ENCODE measurements at regions not wholly inside any gene's neighbourhood (a gene's known extent, or its start where the extent isn't known, plus 50 kb on each side); places are given as distances from the start of the nearest gene placed in this dataset.

- DNase-seq: no peak
Measured at GRCh38 chr6:149185799-149186357, 131.6 kb upstream of the TAB2 start.

- DNase-seq: no peak
Measured at GRCh38 chr6:149186873-149187272, 130.6 kb upstream of the TAB2 start.

GRCh38 chr6:149190224-149190831 is 127.2 kb upstream of the TAB2 start:
- DNase-seq: no peak

DNA sequence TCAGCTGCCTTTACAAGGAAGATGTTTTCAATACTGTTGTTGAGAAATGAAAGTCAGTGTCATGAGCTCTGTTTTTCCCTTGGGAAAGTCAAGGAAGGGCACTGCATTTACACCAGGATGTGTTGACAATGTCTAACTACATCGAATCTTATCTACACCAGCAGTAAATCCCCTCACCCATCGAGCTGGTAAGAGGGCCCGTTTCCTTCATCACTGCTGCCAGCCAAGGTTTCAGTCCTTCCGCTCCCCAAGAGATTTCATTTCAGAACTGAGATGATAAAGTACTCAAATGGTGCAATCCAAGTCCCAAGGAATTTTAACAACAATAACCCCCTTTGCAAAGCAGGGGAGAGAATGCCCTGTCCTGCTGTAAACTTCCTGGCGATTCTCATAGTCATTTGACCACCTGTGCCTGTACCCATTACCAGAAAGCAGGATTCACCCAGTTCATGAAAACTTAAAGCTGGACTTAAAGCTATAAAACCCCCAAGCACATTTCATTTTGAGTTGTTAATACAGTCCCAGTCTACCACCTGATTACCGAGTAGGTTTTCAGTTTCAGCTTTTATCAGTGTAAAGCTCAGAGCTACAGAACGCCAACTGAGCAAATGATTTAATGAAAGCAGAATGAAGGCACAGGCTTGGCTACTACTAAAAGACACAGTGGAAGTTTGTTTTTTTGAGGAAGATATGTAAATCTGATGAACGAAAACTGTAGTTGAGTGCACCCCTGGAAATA is 122.5 kb upstream of the TAB2 start:
- DNase-seq: no peak

DNA sequence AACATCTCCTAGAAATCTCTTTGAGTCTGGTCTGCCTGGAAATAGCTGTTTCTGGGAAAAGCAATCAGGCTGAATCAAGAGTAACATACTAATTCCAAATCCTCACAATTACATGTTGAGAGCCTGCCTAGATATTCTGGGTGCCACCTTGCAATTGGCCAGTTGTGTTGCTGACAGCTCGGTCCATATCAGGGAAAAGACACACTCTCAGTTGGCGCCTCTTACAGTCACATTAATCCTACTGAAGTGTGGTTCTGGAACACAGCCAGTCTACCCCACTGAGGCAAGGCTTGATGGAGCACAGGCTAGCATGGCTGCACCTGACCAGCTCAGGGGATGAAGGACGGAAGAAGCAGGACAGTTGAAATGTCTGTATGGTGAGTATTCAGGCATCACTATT is 121.4 kb upstream of the TAB2 start:
- no peak for DNase-seq

GRCh38 chr6:149197482-149197881 is 120.0 kb upstream of the TAB2 start:
- DNase-seq: no peak

- no peak for DNase-seq
Measured at GRCh38 chr6:149198265-149198664, 119.2 kb upstream of the TAB2 start.

DNA sequence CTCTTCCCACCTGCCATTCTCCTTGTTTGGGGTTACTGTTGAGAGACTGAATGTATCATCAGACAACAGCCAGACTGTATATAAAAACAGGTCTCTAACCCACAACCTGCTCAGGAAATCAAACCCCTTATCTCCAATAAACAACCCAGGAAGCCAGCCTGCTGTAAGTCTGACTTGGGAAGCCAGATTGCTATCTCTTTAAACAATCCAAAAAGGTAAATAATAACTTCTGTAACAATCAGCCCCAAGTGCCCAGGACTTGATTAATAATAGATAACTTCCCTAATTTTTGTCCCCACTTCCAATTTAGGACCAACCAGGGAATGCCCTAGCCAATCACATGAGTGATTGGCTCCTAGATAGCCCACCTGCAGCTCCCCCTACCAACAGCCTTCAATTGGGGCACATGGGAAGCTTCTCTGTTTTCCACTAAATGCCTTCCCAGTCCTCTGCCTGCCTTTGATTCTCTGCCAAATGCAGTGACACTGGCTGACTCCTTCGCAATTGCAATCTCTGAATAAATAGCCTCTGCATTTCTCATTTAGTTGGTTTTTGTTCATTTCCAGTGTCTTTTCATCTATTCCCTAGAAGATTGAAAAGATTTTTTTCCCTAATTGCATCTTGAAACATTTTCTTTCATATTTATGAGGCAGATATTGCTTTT is 117.1 kb upstream of the TAB2 start:
- DNase-seq: no peak

GRCh38 chr6:149201068-149201655 is 116.3 kb upstream of the TAB2 start:
- no peak for DNase-seq

DNA sequence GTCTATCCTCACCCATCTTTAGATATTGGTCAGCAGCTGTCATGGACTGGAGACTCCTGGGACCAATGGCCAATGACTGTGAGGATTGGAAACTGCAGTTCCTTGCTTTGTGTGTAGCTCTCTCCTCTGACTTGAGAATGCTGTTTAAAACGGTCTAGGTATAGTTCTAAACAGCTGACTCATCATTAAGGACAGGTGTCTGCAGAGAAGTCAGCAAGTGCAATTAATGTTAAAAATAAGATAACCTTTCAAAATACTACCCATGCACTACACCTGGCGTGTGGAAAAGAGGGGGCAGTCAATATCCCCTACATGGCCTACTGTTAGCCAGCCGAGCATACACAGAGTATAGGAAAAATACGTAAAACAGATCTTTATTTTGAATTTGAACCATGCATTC is 115.4 kb upstream of the TAB2 start:
- DNase-seq: no peak

DNA sequence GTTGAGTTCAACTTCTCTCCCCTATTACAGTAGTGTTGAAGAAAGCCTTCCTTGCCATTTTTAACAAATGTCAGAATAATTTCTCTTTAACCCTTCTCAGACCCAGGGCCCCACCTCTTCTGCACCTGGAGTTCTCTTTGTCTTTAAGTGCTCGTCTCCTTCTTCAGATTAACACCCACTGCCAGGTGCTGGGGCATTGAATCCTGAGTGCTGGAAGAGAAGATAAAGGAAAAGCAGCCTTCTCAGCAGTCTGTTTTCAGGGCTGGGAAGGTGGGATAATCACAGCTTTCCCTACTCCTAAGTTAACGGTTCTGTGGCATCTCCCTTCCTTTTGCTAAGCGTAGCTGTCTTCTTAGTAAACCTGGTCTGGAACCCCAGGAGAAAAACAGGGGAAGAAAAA is 114.6 kb upstream of the TAB2 start:
- no peak for DNase-seq

GRCh38 chr6:149203509-149203908 is 114.0 kb upstream of the TAB2 start:
- DNase-seq: no peak

DNA sequence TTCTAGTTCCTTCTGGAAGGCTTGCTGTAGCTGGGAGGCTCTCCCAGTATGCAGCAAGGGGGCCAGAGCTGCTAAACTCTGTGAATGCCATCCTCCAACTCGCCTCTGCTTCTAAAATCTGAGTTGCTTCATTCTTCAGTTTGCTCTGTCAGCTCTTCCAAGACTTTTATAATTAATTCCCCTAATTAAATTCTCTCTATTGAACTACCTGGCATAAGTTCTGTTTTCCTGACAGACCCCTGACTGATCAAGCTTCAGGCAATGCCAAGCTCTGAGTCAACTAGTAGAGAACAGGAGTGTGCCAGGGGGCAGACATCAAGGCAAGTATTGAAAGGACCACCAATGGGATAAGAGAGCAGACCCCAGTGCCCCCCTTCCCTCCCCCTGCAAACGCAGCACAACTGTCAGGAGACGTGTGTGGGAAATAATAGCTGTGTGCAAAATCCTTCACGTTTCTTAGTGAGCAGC is 109.3 kb upstream of the TAB2 start:
- DNase-seq: no peak

GRCh38 chr6:149209871-149210775 is 107.4 kb upstream of the TAB2 start:
- DNase-seq: no peak

DNA sequence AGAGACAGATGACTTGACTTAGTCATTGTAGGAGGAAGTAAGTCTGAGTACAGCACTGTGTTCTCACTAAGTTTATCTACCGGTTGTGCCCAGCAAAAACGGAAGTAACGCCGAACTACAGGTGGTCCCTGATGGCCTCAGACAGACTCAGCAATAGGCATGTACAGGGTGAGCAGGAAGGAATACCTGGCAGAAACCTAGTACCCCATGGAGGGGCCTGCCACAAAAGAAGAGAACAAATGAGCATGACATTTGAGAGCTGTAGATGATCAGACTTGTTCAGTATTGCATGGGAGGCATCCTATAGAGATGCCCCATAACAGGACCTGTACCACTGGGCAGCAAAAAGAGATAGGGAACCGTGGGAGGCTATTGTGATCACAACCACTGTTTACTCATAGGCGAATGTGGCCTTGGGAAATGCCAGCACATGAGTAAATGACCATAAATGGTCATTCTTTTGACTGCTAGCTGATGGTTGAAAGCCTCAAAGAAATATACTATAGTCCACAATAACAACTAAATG is 106.4 kb upstream of the TAB2 start:
- DNase-seq: no peak

DNA sequence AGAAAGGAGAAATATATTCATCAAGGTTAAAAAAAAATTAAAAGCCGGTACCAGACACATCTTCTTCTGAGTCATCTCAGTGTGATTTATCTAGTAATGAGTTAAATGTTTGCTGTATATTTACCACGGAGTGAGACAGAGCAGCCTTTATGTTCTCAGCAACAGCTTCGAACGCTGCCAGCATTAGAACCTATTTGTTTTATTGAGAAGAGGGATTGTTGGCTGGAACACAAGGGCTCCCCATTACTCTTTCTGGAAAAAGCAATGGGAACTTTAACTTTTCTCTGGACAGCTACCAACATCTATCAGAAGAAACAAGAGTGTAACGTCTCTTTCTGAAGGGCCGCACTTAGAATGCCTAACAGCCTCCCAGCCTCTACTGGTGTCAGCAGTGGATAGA is 105.3 kb upstream of the TAB2 start:
- DNase-seq: no peak

GRCh38 chr6:149212892-149213801 is 104.4 kb upstream of the TAB2 start:
- DNase-seq: no peak

- DNase-seq: no peak
Measured at GRCh38 chr6:149213829-149214228, 103.7 kb upstream of the TAB2 start.

DNA sequence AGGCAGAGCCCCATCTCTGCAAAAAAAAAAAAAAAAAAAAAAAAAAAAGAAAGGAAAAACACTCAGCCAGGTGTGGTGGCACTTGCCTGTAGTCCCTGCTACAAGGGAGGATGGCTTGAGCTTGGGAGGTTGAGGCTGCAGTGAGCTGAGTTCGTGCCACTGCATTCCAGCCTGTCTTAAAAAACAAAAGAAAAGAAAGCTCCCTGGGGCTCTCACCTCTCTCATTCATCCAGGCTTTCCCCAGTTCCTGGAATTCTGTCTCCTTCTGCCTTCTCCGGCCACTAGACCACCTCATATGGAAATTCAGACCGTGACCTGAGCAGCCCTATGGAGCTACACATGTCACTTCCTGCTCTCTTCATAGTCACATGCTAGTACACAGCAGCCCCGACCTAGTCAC is 101.1 kb upstream of the TAB2 start:
- DNase-seq: no peak

GRCh38 chr6:149217466-149217888 is 100.0 kb upstream of the TAB2 start:
- no peak for DNase-seq

GRCh38 chr6:149218471-149218870 is 99.0 kb upstream of the TAB2 start:
- DNase-seq: no peak
